Myocyte (in vitro differentiated cells): ENCODE measurements at regions not wholly inside any gene's neighbourhood (a gene's known extent, or its start where the extent isn't known, plus 50 kb on each side); places are given as distances from the start of the nearest gene placed in this dataset.
A peak's percentile ranks its signal among the peaks of the same experiment; 100 is the strongest.
"Not testable (repeated sequence)": the region's sequence is repeated elsewhere in the genome, so short reads cannot be mapped to it uniquely, and the experiment has no call there.

Experiments used
- DNase-seq: peaks from one replicate; pipeline ENCODE4 v3.0.0-alpha.2; 2012; ENCODE audit warnings: low read depth

DNA sequence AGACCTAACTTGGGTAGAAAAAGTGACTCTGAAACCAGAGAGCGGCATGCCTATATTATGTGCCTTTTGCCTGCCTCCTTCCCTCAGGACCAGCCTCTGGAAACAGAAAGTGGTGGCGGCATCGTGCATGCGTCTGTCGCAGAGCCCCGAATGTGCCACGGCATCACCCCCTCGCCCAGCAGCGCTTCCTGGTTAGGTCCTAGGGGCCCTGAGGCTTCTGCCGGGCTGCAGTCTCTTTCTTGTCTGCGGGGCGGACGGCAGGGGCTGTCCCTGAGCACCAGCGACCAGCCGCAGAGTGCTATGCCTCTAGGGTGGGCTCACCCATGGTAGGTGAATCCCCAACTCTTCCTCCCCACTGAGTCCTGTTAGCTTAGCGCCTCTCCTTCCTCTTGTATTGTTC lies 68.7 kb downstream of the VSIG4 start:
- no peak for DNase-seq

DNA sequence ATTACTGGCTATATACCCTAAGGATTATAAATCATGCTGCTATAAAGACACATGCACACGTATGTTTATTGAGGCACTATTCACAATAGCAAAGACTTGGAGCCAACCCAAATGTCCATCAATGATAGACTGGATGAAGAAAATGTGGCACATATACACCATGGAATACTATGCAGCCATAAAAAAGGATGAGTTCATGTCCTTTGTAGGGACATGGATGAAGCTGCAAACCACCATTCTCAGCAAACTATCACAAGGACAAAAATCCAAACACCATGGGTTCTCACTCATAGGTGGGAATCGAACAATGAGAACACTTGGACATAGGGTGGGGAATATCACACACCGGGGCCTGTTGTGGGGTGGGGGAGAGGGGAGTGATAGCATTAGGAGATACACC lies 72.7 kb downstream of the VSIG4 start:
- DNase-seq, result not testable (repeated sequence)

- no peak for DNase-seq
Measured at GRCh38 chrX:65961714-65962113, 78.2 kb downstream of the VSIG4 start.

- no peak for DNase-seq
Measured at GRCh38 chrX:65948103-65948502, 91.8 kb downstream of the VSIG4 start.

- DNase-seq, result no peak
Measured at GRCh38 chrX:65941775-65942174, 98.1 kb downstream of the VSIG4 start.

DNA sequence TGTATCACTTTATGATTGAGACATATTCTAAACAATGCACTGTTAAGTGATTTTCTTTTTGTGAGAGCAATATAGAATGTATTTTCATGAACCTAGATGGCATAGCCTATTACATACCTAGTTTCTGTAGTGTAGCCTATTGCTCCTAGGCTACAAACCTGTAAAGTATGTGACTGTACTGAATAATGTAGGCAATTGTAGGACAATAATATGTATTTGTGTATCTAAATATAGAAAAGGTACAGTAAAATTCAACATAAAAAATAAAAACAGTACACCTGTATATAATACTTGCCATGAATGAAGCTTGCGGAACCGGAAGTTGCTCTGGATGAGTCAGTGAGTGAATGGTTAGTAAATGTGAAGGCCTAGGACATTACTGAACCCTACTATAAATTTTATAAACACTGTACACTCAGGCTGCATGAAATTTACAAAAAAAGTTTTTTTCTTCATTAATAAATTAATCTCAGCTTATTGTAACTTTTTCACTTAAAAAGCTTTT lies 106.7 kb downstream of the VSIG4 start:
- no peak for DNase-seq

DNA sequence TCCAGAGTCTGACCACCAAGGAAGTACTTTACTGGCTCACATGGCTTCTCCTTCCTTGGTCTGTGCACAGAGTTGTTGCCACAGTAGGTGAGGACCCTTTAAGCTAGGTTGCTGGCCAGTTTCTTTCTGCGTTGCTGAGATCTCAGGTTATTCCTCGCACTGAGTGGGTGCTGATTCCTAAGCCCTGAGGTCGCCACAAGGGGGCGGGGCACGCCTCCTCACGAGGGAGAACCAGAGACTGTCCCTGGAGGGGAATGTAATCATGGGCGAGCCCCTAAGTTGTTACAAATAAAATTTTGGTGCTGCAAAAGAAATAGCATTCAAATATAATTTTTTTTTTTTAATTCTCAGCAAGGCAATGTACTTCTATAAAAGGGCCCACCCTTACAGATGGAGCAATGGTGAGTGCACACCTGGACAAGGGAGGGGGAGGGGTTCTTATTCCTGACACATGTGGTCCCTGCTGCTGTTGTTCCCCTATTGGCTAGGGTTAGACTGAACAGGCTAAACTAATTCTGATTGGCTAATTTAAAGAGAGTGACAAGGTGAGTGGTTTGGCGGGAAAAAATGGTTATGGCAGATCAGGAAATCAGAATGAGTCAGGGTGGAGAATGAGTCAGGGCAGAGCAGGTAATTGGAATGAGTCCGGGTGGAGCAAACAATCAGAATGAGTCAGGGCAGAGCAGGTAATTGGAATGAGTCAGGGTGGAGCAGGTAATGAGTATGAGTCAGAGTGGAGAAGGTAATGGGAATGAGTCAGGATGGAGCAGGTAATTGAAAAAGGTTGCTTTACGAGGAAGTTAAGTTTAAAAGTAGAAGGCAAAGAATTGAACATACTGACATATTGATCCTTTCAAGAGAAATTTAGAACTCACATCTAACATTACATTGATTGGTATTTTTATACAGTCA lies 107.5 kb downstream of the VSIG4 start:
- DNase-seq, result no peak

GRCh38 chrX:65928522-65928921 lies 111.4 kb downstream of the VSIG4 start:
- no peak for DNase-seq

DNA sequence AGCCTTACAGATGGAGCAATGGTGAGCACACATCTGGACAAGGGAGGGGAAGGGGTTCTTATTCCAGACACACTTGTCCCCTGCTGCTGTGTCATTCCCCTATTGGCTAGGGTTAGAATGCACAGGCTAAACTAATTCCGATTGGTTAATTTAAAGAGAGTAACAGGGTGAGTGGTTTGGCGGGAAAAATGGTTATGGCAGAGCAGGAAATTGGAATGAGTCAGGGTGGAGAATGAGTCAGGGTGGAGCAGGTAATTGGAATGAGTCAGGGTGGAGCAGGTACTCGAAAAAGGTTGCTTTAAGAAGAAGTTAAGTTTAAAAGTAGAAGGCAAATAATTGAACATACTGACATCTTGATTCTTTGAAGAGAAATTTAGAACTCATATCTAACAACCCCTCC lies 112.5 kb downstream of the VSIG4 start:
- not testable (repeated sequence) for DNase-seq

GRCh38 chrX:65926095-65927019 lies 113.5 kb downstream of the VSIG4 start:
- no peak for DNase-seq

DNA sequence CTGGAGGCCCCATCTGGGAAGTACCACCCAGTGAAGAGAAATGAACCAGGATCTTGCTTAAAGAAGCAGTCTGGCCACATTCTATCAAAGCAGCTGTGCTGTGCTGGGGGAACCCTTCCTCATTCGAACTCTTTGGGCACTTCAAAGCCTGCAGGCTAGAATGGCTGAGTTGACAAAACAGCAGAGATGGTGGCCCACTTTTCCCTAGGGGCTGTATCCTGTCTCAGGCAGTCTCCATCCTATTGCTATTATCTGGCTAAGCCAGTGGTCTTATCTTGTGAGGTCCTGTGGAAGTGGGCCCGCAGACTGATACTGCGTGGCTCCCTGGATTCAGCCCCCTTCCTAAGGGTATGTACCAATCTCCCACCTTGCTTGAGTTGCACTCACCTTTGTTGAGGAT lies 114.3 kb downstream of the VSIG4 start:
- no peak for DNase-seq

DNA sequence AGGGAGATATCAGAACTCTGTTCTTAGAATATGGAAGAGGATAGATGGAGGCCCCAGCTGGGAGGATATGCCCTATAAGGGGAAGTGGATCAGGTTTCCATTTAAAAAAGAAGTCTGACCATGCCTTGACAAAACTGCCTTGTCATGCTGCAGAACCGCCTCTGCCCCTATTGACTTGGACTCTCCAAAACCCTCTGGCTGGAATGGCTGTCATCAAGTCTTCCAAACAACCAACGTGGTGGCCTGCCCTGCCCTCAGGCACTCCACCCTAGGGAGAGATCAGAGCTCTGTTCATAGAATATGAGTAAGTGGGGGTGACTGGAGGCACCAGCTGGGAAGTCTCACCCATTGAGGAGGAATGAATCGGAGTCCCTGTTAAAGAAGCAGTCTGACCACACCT lies 114.9 kb downstream of the VSIG4 start:
- DNase-seq, result peak; percentile 5

GRCh38 chrX:65921363-65921762 lies 118.5 kb downstream of the VSIG4 start:
- no peak for DNase-seq

- DNase-seq, result peak; percentile 61
Measured at GRCh38 chrX:65920620-65921019, 119.3 kb downstream of the VSIG4 start.

- no peak for DNase-seq
Measured at GRCh38 chrX:65910899-65911298, 129.0 kb downstream of the VSIG4 start.

GRCh38 chrX:65903750-65904149 lies 136.1 kb downstream of the VSIG4 start:
- DNase-seq, result no peak

DNA sequence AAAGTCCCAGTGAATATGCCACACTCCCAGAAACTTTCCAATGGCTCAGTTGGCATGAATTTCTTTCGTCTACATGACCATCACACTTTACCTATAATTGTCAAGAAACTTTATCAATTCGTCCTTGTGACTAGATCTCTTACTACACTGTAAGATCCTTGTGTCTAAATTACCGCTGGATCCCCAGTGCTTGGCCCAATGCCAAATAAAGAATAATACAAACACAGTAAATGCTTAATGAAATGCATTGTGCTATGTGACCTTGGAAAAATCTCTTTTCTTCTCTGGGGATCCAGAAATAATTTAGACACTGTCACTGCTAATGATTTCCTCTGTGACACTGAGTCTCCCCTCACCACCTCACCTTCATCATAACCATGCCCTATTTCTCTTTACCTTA lies 137.9 kb downstream of the VSIG4 start:
- no peak for DNase-seq

DNA sequence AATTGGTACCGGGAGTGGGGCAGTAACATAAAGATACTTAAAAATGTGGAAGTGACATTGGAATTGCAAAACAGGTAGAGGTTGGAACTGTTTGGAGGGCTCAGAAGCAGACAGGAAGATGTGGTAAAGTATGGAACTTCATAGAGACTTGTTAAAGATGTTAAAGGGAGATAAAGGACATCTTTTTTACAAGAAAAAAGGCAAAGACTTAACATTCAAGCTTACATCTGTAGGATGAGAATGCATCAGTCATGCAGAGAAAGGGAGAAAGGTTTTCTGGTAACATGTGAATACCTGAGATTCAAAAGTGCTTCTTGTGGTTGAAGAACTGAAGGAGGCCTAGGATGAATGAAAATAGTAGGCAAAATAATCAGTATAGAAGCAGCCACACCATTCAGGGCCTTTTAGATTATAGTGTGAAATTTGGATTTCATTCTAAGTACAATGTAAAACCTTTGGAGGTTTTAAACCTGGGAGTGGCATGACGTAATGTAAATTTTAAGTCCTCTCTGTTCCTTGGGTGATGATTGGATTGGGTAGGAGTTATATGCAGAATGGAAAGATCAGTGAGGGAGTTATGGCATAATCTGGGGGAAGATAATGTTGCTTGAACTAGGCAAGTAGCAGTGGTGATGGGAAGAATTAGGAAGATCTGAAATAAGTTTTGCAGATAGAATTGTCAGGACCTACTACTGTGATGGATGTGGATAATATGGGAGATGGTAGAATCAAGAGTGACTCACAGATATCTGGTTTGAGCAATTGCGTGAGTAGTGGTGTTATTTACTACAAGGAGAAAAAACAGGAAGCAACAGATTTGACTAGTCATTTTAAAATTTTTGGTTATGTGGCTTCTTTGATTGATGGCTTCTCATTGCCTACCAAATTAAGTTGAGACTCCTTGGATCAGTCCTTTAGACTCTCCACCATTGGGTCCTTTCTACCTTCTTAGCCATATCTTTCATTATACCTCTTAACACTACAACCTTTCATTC lies 138.7 kb downstream of the VSIG4 start:
- no peak for DNase-seq

GRCh38 chrX:65894133-65894532 lies 145.7 kb downstream of the VSIG4 start:
- DNase-seq, result no peak

- DNase-seq, result not testable (repeated sequence)
Measured at GRCh38 chrX:65891817-65892216, 148.1 kb downstream of the VSIG4 start.

DNA sequence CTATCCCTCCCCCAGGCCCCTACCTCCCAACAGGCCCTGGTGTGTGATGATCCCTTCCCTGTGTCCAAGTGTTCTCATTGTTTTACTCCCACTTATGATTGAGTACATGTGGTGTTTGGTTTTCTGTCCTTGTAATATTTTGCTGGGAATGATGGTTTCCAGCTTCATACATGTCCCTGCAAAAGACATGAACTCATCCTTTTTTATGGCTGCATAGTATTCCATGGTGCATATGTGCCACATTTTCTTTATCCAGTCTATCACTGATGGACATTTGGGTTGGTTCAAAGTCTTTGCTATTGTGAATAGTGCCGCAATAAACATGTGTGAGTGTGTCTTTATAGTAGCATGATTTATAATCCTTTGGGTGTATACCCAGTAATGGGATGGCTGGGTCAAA lies 151.7 kb downstream of the VSIG4 start:
- not testable (repeated sequence) for DNase-seq
